HCT116 (cell line): ENCODE measurements at regions not wholly inside any gene's neighbourhood (a gene's known extent, or its start where the extent isn't known, plus 50 kb on each side); places are given as distances from the start of the nearest gene placed in this dataset.

Experiments
- ATAC-seq: fragments of 200-7000 bp; cut with Tn5 transposase; 2 replicates; pipeline ENCODE4 v1.9.1; 2020; ENCODE audit warnings: mild to moderate bottlenecking, moderate library complexity
- BruUV-seq: library from RNA; stranded (reverse); fragments of 400-500 nt; replicated peaks from 2 replicates; lab custom pipeline; 2021; lab: Mats Ljungman, UMichigan
- CTCF ChIA-PET: fragments of 300-600 bp; sonication (Branson Sonifier 250); formaldehyde crosslinking; loops from one replicate; lab custom pipeline; 2021; ENCODE audit warnings: antibody characterized with exemption; lab: Charles Lee
- POLR2A ChIA-PET: fragments of 300-600, 350-600 bp; sonication (Branson Sonifier 250); formaldehyde crosslinking; loops from one replicate; lab custom pipeline; 2021; ENCODE audit warnings: antibody characterized with exemption; lab: Charles Lee
- RAD21 ChIA-PET, 2 experiments: fragments of 300-600 bp; sonication (Branson Sonifier 250); formaldehyde crosslinking; loops; one replicate each; lab custom pipeline; 2023; ENCODE audit warnings: low total read pairs in 2 of 2; ENCODE audit not compliant: uncharacterized antibody in 2 of 2, unreplicated experiment in 2 of 2, low non-redundant PET in 1 of 2; lab: Charles Lee
- DNase-seq: peaks from one replicate; pipeline ENCODE4 v3.0.0-alpha.2; 2010; ENCODE audit warnings: low read depth, low spot score
- H2AFZ ChIP-seq: fragments of 200-600 bp; shearing (Covaris generic), sonication (generic); 2 replicates; pipeline ENCODE4 v1.6.1; 2017; ENCODE audit warnings: low read depth, mixed run types, mixed read lengths, antibody characterized with exemption, low read length; ENCODE audit not compliant: poor library complexity, severe bottlenecking
- H3K27ac ChIP-seq: 2 replicates; pipeline ENCODE4 v1.5.1; 2012; ENCODE audit warnings: low read depth, low read length
- H3K27me3 ChIP-seq: fragments of 200-600 bp; sonication (generic); 2 replicates; pipeline ENCODE4 v1.6.1; 2016; ENCODE audit warnings: mixed run types, low read length, mixed read lengths; ENCODE audit not compliant: insufficient read depth
- H3K36me3 ChIP-seq, 2 experiments: fragments of 200-500 bp in 1 of 2; fragments of 200-600 bp in 1 of 2; sonication (Bioruptor generic) in 1 of 2; sonication (generic) in 1 of 2; 2 replicates each; pipeline versions ENCODE4 v1.5.1 to v1.6.1; 2014 to 2016; ENCODE audit warnings: low read length in 2 of 2, inconsistent platforms in 1 of 2, mixed read lengths in 1 of 2, mixed run types in 1 of 2; ENCODE audit not compliant: insufficient read depth in 2 of 2, control insufficient read depth in 1 of 2
- H3K4me1 ChIP-seq, 2 experiments: fragments of 200-600 bp in 1 of 2; sonication (generic) in 1 of 2; 2 replicates each; pipeline versions ENCODE4 v1.5.1 to v1.6.1; 2012 to 2017; ENCODE audit warnings: low read length in 2 of 2, inconsistent platforms in 1 of 2, mild to moderate bottlenecking in 1 of 2, mixed read lengths in 1 of 2, mixed run types in 1 of 2, moderate library complexity in 1 of 2; ENCODE audit not compliant: insufficient read depth in 2 of 2, control insufficient read depth in 1 of 2
- H3K4me2 ChIP-seq: fragments of 200-600 bp; sonication (generic); 2 replicates; pipeline ENCODE4 v1.6.1; 2017; ENCODE audit warnings: mixed run types, low read length, mixed read lengths
- H3K4me3 ChIP-seq, 2 experiments: fragments of 200-600 bp in 1 of 2; sonication (generic) in 1 of 2; replicated peaks in 1 of 2; 2 replicates each; pipeline ENCODE4 v1.5.1; 2011 to 2016; ENCODE audit warnings: low read length in 2 of 2, control low read depth in 1 of 2, low read depth in 1 of 2, mild to moderate bottlenecking in 1 of 2, mixed read lengths in 1 of 2, mixed run types in 1 of 2
- H3K79me2 ChIP-seq: fragments of 200-600 bp; sonication (generic); 2 replicates; pipeline ENCODE4 v1.6.1; 2017; ENCODE audit warnings: mild to moderate bottlenecking, mixed run types, low read length, moderate library complexity, mixed read lengths; ENCODE audit not compliant: insufficient read depth
- H3K9ac ChIP-seq: fragments of 200-600 bp; sonication (generic); 2 replicates; pipeline ENCODE4 v1.6.1; 2016; ENCODE audit warnings: low read length, mixed read lengths
- H3K9me2 ChIP-seq: fragments of 200-600 bp; sonication (generic), shearing (Covaris generic); 2 replicates; pipeline ENCODE4 v1.6.1; 2017; ENCODE audit warnings: mixed run types, mild to moderate bottlenecking, moderate library complexity; ENCODE audit not compliant: insufficient read depth
- H3K9me3 ChIP-seq, 2 experiments: fragments of 200-500 bp in 1 of 2; fragments of 200-600 bp in 1 of 2; sonication (Bioruptor generic) in 1 of 2; sonication (generic) in 1 of 2; 2 replicates each; pipeline ENCODE4 v1.6.1; 2014 to 2017; ENCODE audit warnings: low read length in 2 of 2, mixed read lengths in 2 of 2, inconsistent platforms in 1 of 2, low read depth in 1 of 2, mild to moderate bottlenecking in 1 of 2, mixed run types in 1 of 2, moderate library complexity in 1 of 2; ENCODE audit not compliant: control insufficient read depth in 1 of 2, insufficient read depth in 1 of 2
- H4K20me1 ChIP-seq: fragments of 200-600 bp; sonication (generic), shearing (Covaris generic); 2 replicates; pipeline ENCODE4 v1.6.1; 2017; ENCODE audit warnings: mixed run types, mild to moderate bottlenecking, moderate library complexity; ENCODE audit not compliant: insufficient read depth
- CBX3 ChIP-seq: IDR thresholded peaks from 2 replicates; pipeline ENCODE4 v1.6.1; 2012; ENCODE audit warnings: low read depth
- CEBPB ChIP-seq: IDR thresholded peaks from 2 replicates; pipeline ENCODE4 v1.6.1; 2012; ENCODE audit warnings: low read depth
- ELF1 ChIP-seq: IDR thresholded peaks from 2 replicates; pipeline ENCODE4 v1.6.1; 2012; ENCODE audit warnings: low read depth, borderline replicate concordance
- EZH2 ChIP-seq: fragments of 200-600 bp; sonication (generic); IDR thresholded peaks from 2 replicates; pipeline ENCODE4 v1.6.1; 2017; ENCODE audit warnings: antibody characterized with exemption, mixed run types
- JUND ChIP-seq: IDR thresholded peaks from 2 replicates; pipeline ENCODE4 v1.6.1; 2012
- MAX ChIP-seq: IDR thresholded peaks from 2 replicates; pipeline ENCODE4 v1.6.1; 2012
- POLR2A ChIP-seq: IDR thresholded peaks from 2 replicates; pipeline ENCODE4 v1.7.0; 2011; ENCODE audit warnings: borderline replicate concordance; ENCODE audit not compliant: insufficient read depth, insufficient read length; ENCODE audit errors: extremely low read depth
- POLR2AphosphoS5 ChIP-seq: IDR thresholded peaks from 2 replicates; pipeline ENCODE4 v1.6.1; 2011; ENCODE audit warnings: mild to moderate bottlenecking, low read depth, low read length, moderate library complexity
- RAD21 ChIP-seq: IDR thresholded peaks from 2 replicates; pipeline ENCODE4 v1.6.1; 2012; ENCODE audit warnings: low read depth, mild to moderate bottlenecking
- SIN3A ChIP-seq: IDR thresholded peaks from 2 replicates; pipeline ENCODE4 v1.6.1; 2012; ENCODE audit warnings: low read depth
- SRF ChIP-seq: IDR thresholded peaks from 2 replicates; pipeline ENCODE4 v1.6.1; 2012; ENCODE audit warnings: low read depth
- TCF7L2 ChIP-seq: IDR thresholded peaks from 2 replicates; pipeline ENCODE4 v1.7.0; 2011; ENCODE audit warnings: borderline replicate concordance, inconsistent platforms; ENCODE audit not compliant: insufficient read depth, insufficient read length; ENCODE audit errors: extremely low read depth
- YY1 ChIP-seq: IDR thresholded peaks from 2 replicates; pipeline ENCODE4 v1.6.1; 2011; ENCODE audit warnings: low read length, low read depth, moderate library complexity, mild to moderate bottlenecking; ENCODE audit not compliant: insufficient replicate concordance; ENCODE audit errors: extremely low read depth
- ZFX ChIP-seq: fragments of 450-650 bp; IDR thresholded peaks from 2 replicates; pipeline ENCODE4 v1.6.1; 2017
- ZNF274 ChIP-seq: fragments of 200-500 bp; sonication (Bioruptor generic); IDR thresholded peaks from 2 replicates; pipeline ENCODE4 v1.6.1; 2014; ENCODE audit warnings: mild to moderate bottlenecking, low read depth, low read length, inconsistent platforms
- intact Hi-C: fragments of 100-400 bp; cut with micrococcal nuclease; formaldehyde crosslinking; loops from 2 replicates; pipeline ENCODE4 v1.10.0; 2022
- TF ChIP-seq, protein P1 (sequence below): IDR thresholded peaks from 2 replicates; pipeline ENCODE4 v1.6.1; 2012; ENCODE audit warnings: low read depth

DNA sequence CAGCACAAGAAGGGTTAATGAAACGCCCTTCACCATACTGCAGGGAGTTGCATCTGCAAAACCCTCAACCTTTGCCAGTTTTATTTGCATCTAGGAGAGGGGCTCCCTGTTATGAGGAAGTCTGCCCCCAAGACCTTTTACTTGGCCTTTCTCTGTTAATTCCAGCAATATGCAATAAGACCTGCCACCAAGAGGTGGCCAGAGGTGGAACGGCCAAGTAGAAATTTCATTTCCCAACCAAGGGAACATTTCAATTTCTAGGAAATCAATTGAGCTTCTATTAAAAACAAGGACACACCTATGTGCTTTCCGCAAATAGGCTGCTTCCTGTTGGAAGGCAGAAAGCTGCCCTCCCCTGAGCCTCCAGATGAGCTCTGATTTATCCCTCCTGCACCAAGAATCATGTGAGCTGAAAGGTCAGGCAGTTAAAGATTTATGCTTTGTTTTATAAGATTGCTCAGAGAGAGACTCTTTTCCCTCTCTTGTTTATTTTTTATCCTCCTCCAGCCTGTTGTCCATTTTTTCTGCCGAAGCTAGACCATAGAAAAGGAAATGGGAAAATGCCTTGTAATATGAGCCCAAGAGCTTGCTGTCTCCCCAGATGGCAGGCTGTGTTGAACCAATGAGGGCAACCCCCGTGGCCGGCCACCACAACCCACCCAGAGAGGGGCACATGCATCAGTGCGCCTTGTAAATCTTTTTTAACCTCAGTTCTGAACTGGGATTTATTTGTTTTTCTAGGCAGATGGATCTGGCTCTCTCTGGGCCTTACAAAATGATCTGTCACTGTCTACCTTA lies 572.8 kb downstream of the TLE1 start:
- ATAC-seq (no peak), DNase-seq (no peak)
- intact Hi-C loops: no loop called here
- no peaks in the 10 kb centered on the region for H3K4me1 ChIP-seq
- H3K27ac ChIP-seq: no peak overlapping the region
- no peak overlapping the region for H3K9ac ChIP-seq
- no peaks in the 10 kb centered on the region for H3K9me3 ChIP-seq
- ChIA-PET CTCF (no interaction called here), RAD21 (no interaction called here), POLR2A (no interaction called here)
- H3K27me3 ChIP-seq: no peaks in the 10 kb centered on the region
- no peak overlapping the region for H3K4me3 ChIP-seq
- H3K4me2 ChIP-seq: no peak overlapping the region
- no peaks in the 10 kb centered on the region for H3K9me2 ChIP-seq
- no peak overlapping the region for H2AFZ ChIP-seq
- no peak for TF ChIP-seq JUND
- no peak for TF ChIP-seq SIN3A
- no peak for TF ChIP-seq MAX
- no peak for TF ChIP-seq ELF1
- no peak for TF ChIP-seq ZNF274
- TF ChIP-seq POLR2AphosphoS5: no peak
- no peak for TF ChIP-seq EZH2
- H4K20me1 ChIP-seq: no peaks in the 10 kb centered on the region
- BruUV-seq: no TSS peak
- H3K36me3 ChIP-seq: no peaks in the 10 kb centered on the region
- no peaks in the 10 kb centered on the region for H3K79me2 ChIP-seq

GRCh38 chr9:81113453-81114124 lies 575.8 kb downstream of the TLE1 start:
- RAD21 ChIA-PET: no interaction called here

More at GRCh38 chr9:81113453-81114124, 575.8 kb downstream of the TLE1 start:
- Histone ChIP-seq H3K4me3 (no peak overlapping the region), H3K9me3 (no peaks in the 10 kb centered on the region; a peak in 1 of 4 replicates), H2AFZ (no peak overlapping the region), H3K79me2 (no peaks in the 10 kb centered on the region), H3K4me2 (no peak overlapping the region), H3K36me3 (no peaks in the 10 kb centered on the region), H4K20me1 (no peaks in the 10 kb centered on the region), H3K27ac (no peak overlapping the region)
- BruUV-seq: no TSS peak
- no peak for ATAC-seq
- no peak for DNase-seq
- CTCF ChIA-PET: interaction anchor here (1.9 kb wide), 1 partner anchor 10 kb away, joined by 7 read pairs; no protein-coding TSS in a partner anchor
- TF ChIP-seq POLR2AphosphoS5: no peak
- TF ChIP-seq POLR2A: no peak
- no peak for TF ChIP-seq SRF
- TF ChIP-seq TCF7L2: no peak
- no peak for TF ChIP-seq RAD21
- no peak for TF ChIP-seq YY1
- TF ChIP-seq ZFX: no peak
- no peak for TF ChIP-seq CEBPB
- TF ChIP-seq, protein P1, sequence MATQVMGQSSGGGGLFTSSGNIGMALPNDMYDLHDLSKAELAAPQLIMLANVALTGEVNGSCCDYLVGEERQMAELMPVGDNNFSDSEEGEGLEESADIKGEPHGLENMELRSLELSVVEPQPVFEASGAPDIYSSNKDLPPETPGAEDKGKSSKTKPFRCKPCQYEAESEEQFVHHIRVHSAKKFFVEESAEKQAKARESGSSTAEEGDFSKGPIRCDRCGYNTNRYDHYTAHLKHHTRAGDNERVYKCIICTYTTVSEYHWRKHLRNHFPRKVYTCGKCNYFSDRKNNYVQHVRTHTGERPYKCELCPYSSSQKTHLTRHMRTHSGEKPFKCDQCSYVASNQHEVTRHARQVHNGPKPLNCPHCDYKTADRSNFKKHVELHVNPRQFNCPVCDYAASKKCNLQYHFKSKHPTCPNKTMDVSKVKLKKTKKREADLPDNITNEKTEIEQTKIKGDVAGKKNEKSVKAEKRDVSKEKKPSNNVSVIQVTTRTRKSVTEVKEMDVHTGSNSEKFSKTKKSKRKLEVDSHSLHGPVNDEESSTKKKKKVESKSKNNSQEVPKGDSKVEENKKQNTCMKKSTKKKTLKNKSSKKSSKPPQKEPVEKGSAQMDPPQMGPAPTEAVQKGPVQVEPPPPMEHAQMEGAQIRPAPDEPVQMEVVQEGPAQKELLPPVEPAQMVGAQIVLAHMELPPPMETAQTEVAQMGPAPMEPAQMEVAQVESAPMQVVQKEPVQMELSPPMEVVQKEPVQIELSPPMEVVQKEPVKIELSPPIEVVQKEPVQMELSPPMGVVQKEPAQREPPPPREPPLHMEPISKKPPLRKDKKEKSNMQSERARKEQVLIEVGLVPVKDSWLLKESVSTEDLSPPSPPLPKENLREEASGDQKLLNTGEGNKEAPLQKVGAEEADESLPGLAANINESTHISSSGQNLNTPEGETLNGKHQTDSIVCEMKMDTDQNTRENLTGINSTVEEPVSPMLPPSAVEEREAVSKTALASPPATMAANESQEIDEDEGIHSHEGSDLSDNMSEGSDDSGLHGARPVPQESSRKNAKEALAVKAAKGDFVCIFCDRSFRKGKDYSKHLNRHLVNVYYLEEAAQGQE: no peak
- no peak for TF ChIP-seq CBX3
- TF ChIP-seq, all 23 proteins: peak for 0
- H3K9me2 ChIP-seq: no peaks in the 10 kb centered on the region
- H3K27me3 ChIP-seq: no peaks in the 10 kb centered on the region
- intact Hi-C loops: no loop called here
- H3K4me1 ChIP-seq: no peaks in the 10 kb centered on the region
- POLR2A ChIA-PET: no interaction called here
- H3K9ac ChIP-seq: no peak overlapping the region
